ENCODE measurements at regions not wholly inside any gene's neighbourhood (a gene's known extent, or its start where the extent isn't known, plus 50 kb on each side); places are given as distances from the start of the nearest gene placed in this dataset.

GRCh38 chr18:41504316-41504715, 450.7 kb upstream of the PIK3C3 start:
- POLR2A ChIA-PET = no interaction called here

GRCh38 chr18:41501848-41502247, 453.2 kb upstream of the PIK3C3 start:
- BruUV-seq (replicated peaks) = no TSS peak
- Histone ChIP-seq H3K36me3 (ENCODE audit: control insufficient read depth, insufficient read depth, low read length) (no peaks in the 10 kb centered on the region), H3K9me3 (no peaks in the 10 kb centered on the region), H3K4me3 (ENCODE audit: low read depth, low read length) (no peak overlapping the region), H3K4me1 (no peaks in the 10 kb centered on the region), H3K27me3 (replicated peaks; ENCODE audit: control insufficient read depth, insufficient read depth, low read length) (no peaks in the 10 kb centered on the region)
- Mint-ChIP-seq H3K27me3 (ENCODE audit: insufficient read depth, unreplicated experiment) (no peaks in the 10 kb centered on the region), H3K27ac (ENCODE audit: unreplicated experiment) (no peak overlapping the region), H3K4me3 (ENCODE audit: unreplicated experiment) (no peak overlapping the region), H3K4me1 (ENCODE audit: low read depth, unreplicated experiment) (no peaks in the 10 kb centered on the region), H3K36me3 (ENCODE audit: insufficient read depth, unreplicated experiment) (no peaks in the 10 kb centered on the region), H3K9me3 (ENCODE audit: unreplicated experiment) (no peaks in the 10 kb centered on the region)
- ChIA-PET CTCF (no interaction called here), POLR2A (no interaction called here)
- intact Hi-C loops (cut with micrococcal nuclease; ENCODE audit: unreplicated experiment) = no loop called here
- TF ChIP-seq CTCF (IDR thresholded peaks at IDR 0.05; ENCODE audit: insufficient read depth in 1 of 2, low read depth in 1 of 2, low read length in 1 of 2, severe bottlenecking in 1 of 2, unreplicated experiment in 1 of 2) = no peak
- no peak for DNase-seq

More at GRCh38 chr18:41504316-41504715, 450.7 kb upstream of the PIK3C3 start:
- Histone ChIP-seq H3K9me3 (no peaks in the 10 kb centered on the region), H3K4me1 (no peaks in the 10 kb centered on the region), H3K36me3 (ENCODE audit: control insufficient read depth, insufficient read depth, low read length) (no peaks in the 10 kb centered on the region), H3K4me3 (ENCODE audit: low read depth, low read length) (no peak overlapping the region), H3K27me3 (replicated peaks; ENCODE audit: control insufficient read depth, insufficient read depth, low read length) (no peaks in the 10 kb centered on the region)
- no TSS peak for BruUV-seq (replicated peaks)
- no peak for DNase-seq
- CTCF ChIA-PET = no interaction called here
- TF ChIP-seq CTCF (IDR thresholded peaks at IDR 0.05; ENCODE audit: insufficient read depth in 1 of 2, low read depth in 1 of 2, low read length in 1 of 2, severe bottlenecking in 1 of 2, unreplicated experiment in 1 of 2) = no peak
- H3K4me3 Mint-ChIP-seq (ENCODE audit: unreplicated experiment) = no peak overlapping the region
- H3K27me3 Mint-ChIP-seq (ENCODE audit: insufficient read depth, unreplicated experiment) = no peaks in the 10 kb centered on the region
- H3K4me1 Mint-ChIP-seq (ENCODE audit: low read depth, unreplicated experiment) = no peaks in the 10 kb centered on the region
- intact Hi-C loops (cut with micrococcal nuclease; ENCODE audit: unreplicated experiment) = no loop called here
- H3K36me3 Mint-ChIP-seq (ENCODE audit: insufficient read depth, unreplicated experiment) = no peaks in the 10 kb centered on the region
- no peak overlapping the region for H3K27ac Mint-ChIP-seq (ENCODE audit: unreplicated experiment)
- H3K9me3 Mint-ChIP-seq (ENCODE audit: unreplicated experiment) = no peaks in the 10 kb centered on the region

- POLR2A ChIA-PET = no interaction called here
- Mint-ChIP-seq H3K27ac (ENCODE audit: unreplicated experiment) (no peak overlapping the region), H3K36me3 (ENCODE audit: insufficient read depth, unreplicated experiment) (no peaks in the 10 kb centered on the region), H3K4me1 (ENCODE audit: low read depth, unreplicated experiment) (no peaks in the 10 kb centered on the region), H3K4me3 (ENCODE audit: unreplicated experiment) (no peak overlapping the region), H3K9me3 (ENCODE audit: unreplicated experiment) (no peaks in the 10 kb centered on the region), H3K27me3 (ENCODE audit: insufficient read depth, unreplicated experiment) (no peaks in the 10 kb centered on the region)
- CTCF ChIA-PET = no interaction called here
- BruUV-seq (replicated peaks) = no TSS peak
- no peaks in the 10 kb centered on the region for H3K27me3 ChIP-seq (replicated peaks; ENCODE audit: control insufficient read depth, insufficient read depth, low read length)
- no peaks in the 10 kb centered on the region for H3K4me1 ChIP-seq
- no peaks in the 10 kb centered on the region for H3K9me3 ChIP-seq
- no peak for DNase-seq
- TF ChIP-seq CTCF (IDR thresholded peaks at IDR 0.05; ENCODE audit: insufficient read depth in 1 of 2, low read depth in 1 of 2, low read length in 1 of 2, severe bottlenecking in 1 of 2, unreplicated experiment in 1 of 2) = no peak
- H3K36me3 ChIP-seq (ENCODE audit: control insufficient read depth, insufficient read depth, low read length) = no peaks in the 10 kb centered on the region
- intact Hi-C loops (cut with micrococcal nuclease; ENCODE audit: unreplicated experiment) = no loop called here
- no peak overlapping the region for H3K4me3 ChIP-seq (ENCODE audit: low read depth, low read length)
These were observed 455.7 kb upstream of the PIK3C3 start for GRCh38 chr18:41499345-41499744.

All from Caco-2 (cell line).